ENCODE measurements at regions not wholly inside any gene's neighbourhood (a gene's known extent, or its start where the extent isn't known, plus 50 kb on each side); places are given as distances from the start of the nearest gene placed in this dataset.

DNA sequence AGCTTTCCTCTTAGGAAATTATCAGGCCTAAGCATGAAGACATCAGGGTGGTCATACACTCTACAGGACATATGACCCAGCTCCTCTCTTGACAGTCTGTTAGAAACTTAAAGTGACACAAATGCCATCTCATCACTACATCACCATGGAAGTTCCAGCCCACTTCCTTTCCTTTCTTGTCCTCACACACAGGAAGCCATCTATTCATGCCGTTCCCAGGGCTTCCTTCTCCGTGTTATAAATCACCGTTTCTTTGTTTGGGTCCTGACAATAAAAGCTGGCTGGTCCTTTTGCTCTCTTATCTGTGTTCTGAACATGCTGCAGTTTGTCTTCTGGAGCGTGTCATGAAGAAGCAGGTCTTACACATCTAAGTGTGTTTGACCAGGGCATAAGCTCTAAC is 692.1 kb upstream of the CELF4 start:
- TF ChIP-seq, protein P1, sequence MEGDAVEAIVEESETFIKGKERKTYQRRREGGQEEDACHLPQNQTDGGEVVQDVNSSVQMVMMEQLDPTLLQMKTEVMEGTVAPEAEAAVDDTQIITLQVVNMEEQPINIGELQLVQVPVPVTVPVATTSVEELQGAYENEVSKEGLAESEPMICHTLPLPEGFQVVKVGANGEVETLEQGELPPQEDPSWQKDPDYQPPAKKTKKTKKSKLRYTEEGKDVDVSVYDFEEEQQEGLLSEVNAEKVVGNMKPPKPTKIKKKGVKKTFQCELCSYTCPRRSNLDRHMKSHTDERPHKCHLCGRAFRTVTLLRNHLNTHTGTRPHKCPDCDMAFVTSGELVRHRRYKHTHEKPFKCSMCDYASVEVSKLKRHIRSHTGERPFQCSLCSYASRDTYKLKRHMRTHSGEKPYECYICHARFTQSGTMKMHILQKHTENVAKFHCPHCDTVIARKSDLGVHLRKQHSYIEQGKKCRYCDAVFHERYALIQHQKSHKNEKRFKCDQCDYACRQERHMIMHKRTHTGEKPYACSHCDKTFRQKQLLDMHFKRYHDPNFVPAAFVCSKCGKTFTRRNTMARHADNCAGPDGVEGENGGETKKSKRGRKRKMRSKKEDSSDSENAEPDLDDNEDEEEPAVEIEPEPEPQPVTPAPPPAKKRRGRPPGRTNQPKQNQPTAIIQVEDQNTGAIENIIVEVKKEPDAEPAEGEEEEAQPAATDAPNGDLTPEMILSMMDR (IDR thresholded peaks at IDR 0.05), result no peak
- no peak for TF ChIP-seq POLR2A (IDR thresholded peaks at IDR 0.05)
